DND-41 (cell line): ENCODE measurements at regions not wholly inside any gene's neighbourhood (a gene's known extent, or its start where the extent isn't known, plus 50 kb on each side); places are given as distances from the start of the nearest gene placed in this dataset.

Experiments
- ATAC-seq: fragments of 200-7000 bp; cut with Tn5 transposase; 3 replicates; pipeline ENCODE4 v1.9.1; 2021; ENCODE audit warnings: low read depth; ENCODE audit not compliant: insufficient read depth
- DNase-seq: peaks from one replicate; pipeline ENCODE4 v3.0.0-alpha.2; 2020
- H2AFZ ChIP-seq: 2 replicates; pipeline ENCODE4 v1.6.0; 2012; ENCODE audit warnings: low read depth, low read length
- H3K27ac ChIP-seq: 2 replicates; pipeline ENCODE4 v1.5.1; 2012; ENCODE audit warnings: low read length, inconsistent platforms
- H3K27me3 ChIP-seq: fragments of 200-600 bp; sonication (generic); 2 replicates; pipeline ENCODE4 v1.6.0; 2012; ENCODE audit warnings: low read length, mild to moderate bottlenecking, inconsistent platforms; ENCODE audit not compliant: insufficient read depth, poor library complexity
- H3K36me3 ChIP-seq: 2 replicates; pipeline ENCODE4 v1.5.1; 2012; ENCODE audit warnings: low read length, inconsistent platforms; ENCODE audit not compliant: insufficient read depth
- H3K4me1 ChIP-seq: 2 replicates; pipeline ENCODE4 v1.5.1; 2012; ENCODE audit warnings: mild to moderate bottlenecking, low read length; ENCODE audit not compliant: insufficient read depth
- H3K4me2 ChIP-seq: 2 replicates; pipeline ENCODE4 v1.6.0; 2012; ENCODE audit warnings: mild to moderate bottlenecking, moderate library complexity, low read length, inconsistent platforms; ENCODE audit not compliant: insufficient read depth
- H3K4me3 ChIP-seq, 2 experiments: fragments of 200-600 bp in 1 of 2; shearing (Covaris generic) in 1 of 2; 2 replicates each; pipeline ENCODE4 v1.5.1; 2012 to 2016; ENCODE audit warnings: inconsistent platforms in 2 of 2, low read length in 2 of 2, mild to moderate bottlenecking in 2 of 2, low read depth in 1 of 2, moderate library complexity in 1 of 2
- H3K79me2 ChIP-seq: 2 replicates; pipeline ENCODE4 v1.6.0; 2012; ENCODE audit warnings: low read length, inconsistent platforms; ENCODE audit not compliant: insufficient read depth
- H3K9ac ChIP-seq: 2 replicates; pipeline ENCODE4 v1.6.0; 2012; ENCODE audit warnings: low read depth, mild to moderate bottlenecking, inconsistent platforms, low read length, moderate library complexity
- H3K9me3 ChIP-seq: 2 replicates; pipeline ENCODE4 v1.5.1; 2012; ENCODE audit warnings: low read length, moderate library complexity, mild to moderate bottlenecking, inconsistent platforms; ENCODE audit not compliant: insufficient read depth, severe bottlenecking
- H4K20me1 ChIP-seq: 2 replicates; pipeline ENCODE4 v1.6.0; 2012; ENCODE audit warnings: low read length; ENCODE audit not compliant: insufficient read depth
- EZH2 ChIP-seq: IDR thresholded peaks from 3 replicates; pipeline ENCODE4 v1.6.1; 2012; ENCODE audit warnings: borderline replicate concordance, low read depth, mild to moderate bottlenecking, moderate library complexity, low read length, inconsistent platforms; ENCODE audit not compliant: severe bottlenecking
- TF ChIP-seq, protein P1 (sequence below): IDR thresholded peaks from 2 replicates; pipeline ENCODE4 v1.5.1; 2012; ENCODE audit warnings: borderline replicate concordance, low read length, moderate library complexity, mild to moderate bottlenecking; ENCODE audit not compliant: poor library complexity, severe bottlenecking; ENCODE audit errors: extremely low read depth

DNA sequence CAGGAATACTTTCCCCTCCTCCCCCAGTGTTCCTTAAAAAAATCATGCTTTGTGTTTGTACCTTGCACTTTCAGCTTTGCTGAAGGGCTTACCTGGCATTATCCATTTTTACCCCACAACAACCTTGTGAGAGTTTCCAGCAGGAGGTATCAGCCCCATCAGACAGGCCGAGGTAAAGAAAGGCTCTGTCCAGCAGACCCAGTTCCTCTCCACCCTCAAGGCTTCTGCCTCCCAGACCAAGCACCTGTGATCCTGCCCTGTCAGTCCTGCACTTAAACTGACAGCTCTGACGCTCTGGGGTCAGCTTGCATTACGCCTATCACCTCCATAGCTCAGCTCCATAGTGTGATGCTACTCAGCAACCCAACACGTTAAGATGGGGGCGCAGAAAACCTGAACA lies 803.1 kb downstream of the UQCRFS1 start:
- Histone ChIP-seq H3K4me2 (no peak overlapping the region), H4K20me1 (no peaks in the 10 kb centered on the region), H3K4me1 (peaks cover 43% of the 10 kb centered on the region), H3K4me3 (no peak overlapping the region), H3K27me3 (no peaks in the 10 kb centered on the region), H3K36me3 (no peaks in the 10 kb centered on the region), H2AFZ (no peak overlapping the region), H3K79me2 (no peaks in the 10 kb centered on the region), H3K27ac (no peak overlapping the region), H3K9me3 (no peaks in the 10 kb centered on the region), H3K9ac (no peak overlapping the region)
- no peak for TF ChIP-seq EZH2
- TF ChIP-seq, protein P1, sequence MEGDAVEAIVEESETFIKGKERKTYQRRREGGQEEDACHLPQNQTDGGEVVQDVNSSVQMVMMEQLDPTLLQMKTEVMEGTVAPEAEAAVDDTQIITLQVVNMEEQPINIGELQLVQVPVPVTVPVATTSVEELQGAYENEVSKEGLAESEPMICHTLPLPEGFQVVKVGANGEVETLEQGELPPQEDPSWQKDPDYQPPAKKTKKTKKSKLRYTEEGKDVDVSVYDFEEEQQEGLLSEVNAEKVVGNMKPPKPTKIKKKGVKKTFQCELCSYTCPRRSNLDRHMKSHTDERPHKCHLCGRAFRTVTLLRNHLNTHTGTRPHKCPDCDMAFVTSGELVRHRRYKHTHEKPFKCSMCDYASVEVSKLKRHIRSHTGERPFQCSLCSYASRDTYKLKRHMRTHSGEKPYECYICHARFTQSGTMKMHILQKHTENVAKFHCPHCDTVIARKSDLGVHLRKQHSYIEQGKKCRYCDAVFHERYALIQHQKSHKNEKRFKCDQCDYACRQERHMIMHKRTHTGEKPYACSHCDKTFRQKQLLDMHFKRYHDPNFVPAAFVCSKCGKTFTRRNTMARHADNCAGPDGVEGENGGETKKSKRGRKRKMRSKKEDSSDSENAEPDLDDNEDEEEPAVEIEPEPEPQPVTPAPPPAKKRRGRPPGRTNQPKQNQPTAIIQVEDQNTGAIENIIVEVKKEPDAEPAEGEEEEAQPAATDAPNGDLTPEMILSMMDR, result no peak
- ATAC-seq (no peak), DNase-seq (no peak)

- Histone ChIP-seq H3K27ac (no peak overlapping the region; the same call in 1 of the 2 replicates), H3K4me3 (no peak overlapping the region), H3K27me3 (no peaks in the 10 kb centered on the region), H3K9me3 (no peaks in the 10 kb centered on the region), H3K36me3 (no peaks in the 10 kb centered on the region), H2AFZ (no peak overlapping the region), H4K20me1 (no peaks in the 10 kb centered on the region), H3K4me1 (peaks cover 59% of the 10 kb centered on the region), H3K79me2 (no peaks in the 10 kb centered on the region), H3K9ac (no peak overlapping the region), H3K4me2 (no peak overlapping the region)
- DNase-seq, result no peak
- no peak for ATAC-seq
- TF ChIP-seq, protein P1, result no peak
- TF ChIP-seq EZH2, result no peak
Measured at GRCh38 chr19:28406966-28407365, 806.0 kb downstream of the UQCRFS1 start.

DNA sequence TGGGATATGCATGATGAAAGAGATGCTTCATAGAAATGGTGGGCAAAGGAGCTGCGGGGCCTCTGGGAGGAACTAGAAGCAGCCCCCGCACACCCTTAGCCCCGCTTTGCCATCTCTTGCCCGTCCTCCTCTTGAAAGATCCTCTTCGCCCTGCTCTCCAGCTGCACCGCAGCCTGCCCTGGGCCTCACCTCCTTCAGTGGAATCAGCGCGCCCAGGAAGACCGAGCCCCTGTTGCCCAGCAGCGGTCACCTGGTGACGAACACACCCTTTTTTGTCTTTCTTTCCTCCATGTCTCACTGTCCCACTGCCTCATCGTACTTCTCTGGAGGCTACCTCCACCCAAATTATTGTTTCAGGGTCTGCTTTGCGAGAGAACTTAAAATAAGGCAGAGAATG lies 807.6 kb downstream of the UQCRFS1 start:
- no peak overlapping the region for H2AFZ ChIP-seq
- H3K4me2 ChIP-seq, result no peak overlapping the region
- H4K20me1 ChIP-seq, result no peaks in the 10 kb centered on the region
- H3K79me2 ChIP-seq, result no peaks in the 10 kb centered on the region
- 0 out of 2 replicates have a peak overlapping the region, but pooled peaks have one; percentile 21 for H3K27ac ChIP-seq
- no peak overlapping the region for H3K4me3 ChIP-seq
- no peak for DNase-seq
- no peaks in the 10 kb centered on the region for H3K36me3 ChIP-seq
- H3K9me3 ChIP-seq, result no peaks in the 10 kb centered on the region
- no peak for TF ChIP-seq EZH2
- TF ChIP-seq, protein P1, result no peak
- no peaks in the 10 kb centered on the region for H3K27me3 ChIP-seq
- no peak overlapping the region for H3K9ac ChIP-seq
- H3K4me1 ChIP-seq, result peaks cover 59% of the 10 kb centered on the region
- no peak for ATAC-seq

DNA sequence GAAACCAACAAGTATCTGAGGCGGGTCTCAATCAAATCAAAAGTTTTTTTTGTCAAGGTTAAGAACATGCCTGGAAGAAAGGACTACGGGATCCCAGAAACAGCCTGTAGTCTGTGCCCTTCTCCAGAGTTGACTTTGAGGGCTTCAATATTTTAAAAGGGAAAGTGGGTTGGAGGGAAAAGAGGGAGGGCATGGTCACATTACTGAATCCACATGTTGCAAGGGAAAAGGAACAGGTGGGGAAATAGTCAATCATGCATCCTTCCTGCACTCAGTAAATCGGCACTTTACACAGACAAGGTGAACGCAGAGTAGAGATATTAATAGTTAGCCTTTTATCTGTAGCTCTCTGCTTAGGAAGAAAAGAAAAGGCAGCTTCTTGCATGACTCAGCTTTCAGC lies 808.5 kb downstream of the UQCRFS1 start:
- no peaks in the 10 kb centered on the region for H3K36me3 ChIP-seq
- no peaks in the 10 kb centered on the region for H3K27me3 ChIP-seq
- no peak for ATAC-seq
- no peak overlapping the region for H3K4me3 ChIP-seq
- no peak overlapping the region; the same call in 1 of the 2 replicates for H3K27ac ChIP-seq
- no peak for DNase-seq
- TF ChIP-seq, protein P1, result no peak
- no peak for TF ChIP-seq EZH2
- H3K4me1 ChIP-seq, result peaks cover 58% of the 10 kb centered on the region
- no peaks in the 10 kb centered on the region for H3K79me2 ChIP-seq
- H2AFZ ChIP-seq, result no peak overlapping the region
- H3K4me2 ChIP-seq, result no peak overlapping the region
- no peaks in the 10 kb centered on the region for H3K9me3 ChIP-seq
- no peaks in the 10 kb centered on the region for H4K20me1 ChIP-seq
- no peak overlapping the region for H3K9ac ChIP-seq
